ENCODE measurements at regions not wholly inside any gene's neighbourhood (a gene's known extent, or its start where the extent isn't known, plus 50 kb on each side); places are given as distances from the start of the nearest gene placed in this dataset.

- H3K27me3 ChIP-seq, result no peaks in the 10 kb centered on the region
- no peaks in the 10 kb centered on the region for H3K36me3 ChIP-seq
- no peaks in the 10 kb centered on the region for H3K9me3 ChIP-seq
- 64 to 73% (median 68%) methylated on average over 3 of the region's 3 CpGs for WGBS, 5 donors
- H3K4me3 ChIP-seq, result no peak overlapping the region
- no peak for TF ChIP-seq POLR2AphosphoS5 (IDR thresholded peaks at IDR 0.05)
- TF ChIP-seq EP300 (IDR thresholded peaks at IDR 0.05), result no peak
- TF ChIP-seq POLR2A (IDR thresholded peaks at IDR 0.05), result no peak
- no peak for TF ChIP-seq CTCF (IDR thresholded peaks at IDR 0.05)
- H3K27ac ChIP-seq, result no peak overlapping the region
- DNase-seq, result no peak
- H3K4me1 ChIP-seq, result no peaks in the 10 kb centered on the region
- intact Hi-C loops (cut with DNase I; ENCODE audit: low total_unique reads), result no loop called here
These were observed 451.8 kb downstream of the HACE1 start for GRCh38 chr6:104407957-104408356.

GRCh38 chr6:104404377-104404776, 455.3 kb downstream of the HACE1 start:
- no peaks in the 10 kb centered on the region for H3K4me1 ChIP-seq
- 63 to 81% (median 71%) methylated on average over 6 of the region's 6 CpGs for WGBS, 5 donors
- no peak for DNase-seq
- TF ChIP-seq POLR2A (IDR thresholded peaks at IDR 0.05), result no peak
- TF ChIP-seq POLR2AphosphoS5 (IDR thresholded peaks at IDR 0.05), result no peak
- TF ChIP-seq EP300 (IDR thresholded peaks at IDR 0.05), result no peak
- TF ChIP-seq CTCF (IDR thresholded peaks at IDR 0.05), result no peak
- no peak overlapping the region for H3K4me3 ChIP-seq
- H3K9me3 ChIP-seq, result no peaks in the 10 kb centered on the region
- intact Hi-C loops (cut with DNase I; ENCODE audit: low total_unique reads), result no loop called here
- H3K36me3 ChIP-seq, result no peaks in the 10 kb centered on the region
- no peaks in the 10 kb centered on the region for H3K27me3 ChIP-seq
- H3K27ac ChIP-seq, result no peak overlapping the region

GRCh38 chr6:104402572-104402971, 457.1 kb downstream of the HACE1 start:
- H3K9me3 ChIP-seq, result no peaks in the 10 kb centered on the region
- no peaks in the 10 kb centered on the region for H3K36me3 ChIP-seq
- H3K4me3 ChIP-seq, result no peak overlapping the region
- TF ChIP-seq POLR2A (IDR thresholded peaks at IDR 0.05) (no peak), CTCF (IDR thresholded peaks at IDR 0.05) (no peak), POLR2AphosphoS5 (IDR thresholded peaks at IDR 0.05) (no peak), EP300 (IDR thresholded peaks at IDR 0.05) (no peak)
- H3K4me1 ChIP-seq, result no peaks in the 10 kb centered on the region
- no peaks in the 10 kb centered on the region for H3K27me3 ChIP-seq
- intact Hi-C loops (cut with DNase I; ENCODE audit: low total_unique reads), result no loop called here
- WGBS, 5 donors, result 29 to 61% (median 56%) methylated on average over 1 of the region's 1 CpG
- DNase-seq, result no peak
- no peak overlapping the region for H3K27ac ChIP-seq

GRCh38 chr6:104401926-104402325, 457.8 kb downstream of the HACE1 start:
- Histone ChIP-seq H3K27ac (no peak overlapping the region), H3K36me3 (no peaks in the 10 kb centered on the region), H3K4me1 (no peaks in the 10 kb centered on the region), H3K4me3 (no peak overlapping the region), H3K9me3 (no peaks in the 10 kb centered on the region), H3K27me3 (no peaks in the 10 kb centered on the region)
- DNase-seq, result no peak
- intact Hi-C loops (cut with DNase I; ENCODE audit: low total_unique reads), result no loop called here
- no peak for TF ChIP-seq POLR2AphosphoS5 (IDR thresholded peaks at IDR 0.05)
- TF ChIP-seq POLR2A (IDR thresholded peaks at IDR 0.05), result no peak
- no peak for TF ChIP-seq EP300 (IDR thresholded peaks at IDR 0.05)
- TF ChIP-seq CTCF (IDR thresholded peaks at IDR 0.05), result no peak
- 90 to 94% (median 92%) methylated on average over 5 of the region's 5 CpGs for WGBS, 5 donors
